ENCODE measurements at regions not wholly inside any gene's neighbourhood (a gene's known extent, or its start where the extent isn't known, plus 50 kb on each side); places are given as distances from the start of the nearest gene placed in this dataset.

DNA sequence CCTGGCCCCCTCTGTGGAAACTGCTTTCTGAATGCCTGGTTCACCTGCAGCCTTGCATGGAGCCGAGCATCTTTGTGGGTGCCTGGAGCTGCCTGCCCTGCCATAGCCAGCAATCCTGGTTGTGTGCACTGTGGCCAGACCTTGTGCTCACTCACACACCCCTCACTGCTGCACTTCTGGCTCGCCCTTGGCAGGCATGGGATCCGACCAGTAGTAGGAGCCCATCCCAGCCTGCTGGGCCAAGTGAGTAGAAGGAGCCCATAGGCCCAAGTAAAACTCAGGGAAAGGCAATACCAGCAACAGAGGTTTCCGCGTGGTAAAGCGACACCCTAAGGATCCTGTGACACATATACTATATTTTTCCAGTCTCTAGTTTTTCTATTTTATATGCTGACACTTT lies 270.0 kb upstream of the NAV3 start:
- no peaks in the 10 kb centered on the region for H3K9me3 ChIP-seq (ENCODE audit: control insufficient read depth in 4 of 4, insufficient read depth in 3 of 4, low read length in 3 of 4)
- no peak overlapping the region for H3K9ac ChIP-seq (ENCODE audit: insufficient read depth in 1 of 2, low read length in 2 of 2)
- no peak overlapping the region for H3K4me3 ChIP-seq
- no peak overlapping the region for H3K27ac ChIP-seq (ENCODE audit: low read depth in 1 of 2, low read length in 1 of 2)
- H3K27me3 ChIP-seq (ENCODE audit: control insufficient read depth in 3 of 3, insufficient read depth in 3 of 3, low read length in 2 of 3), result no peaks in the 10 kb centered on the region
- DNase-seq (no peak), ATAC-seq (ENCODE audit: insufficient read depth, low FRiP score) (no peak)
- no peaks in the 10 kb centered on the region for H3K36me3 ChIP-seq (ENCODE audit: control insufficient read depth in 4 of 4, insufficient read depth in 4 of 4, low read length in 4 of 4)
- H3K4me1 ChIP-seq (ENCODE audit: control insufficient read depth in 5 of 5, insufficient read depth in 5 of 5, low read length in 5 of 5), result no peaks in the 10 kb centered on the region
- TF ChIP-seq, protein P1, sequence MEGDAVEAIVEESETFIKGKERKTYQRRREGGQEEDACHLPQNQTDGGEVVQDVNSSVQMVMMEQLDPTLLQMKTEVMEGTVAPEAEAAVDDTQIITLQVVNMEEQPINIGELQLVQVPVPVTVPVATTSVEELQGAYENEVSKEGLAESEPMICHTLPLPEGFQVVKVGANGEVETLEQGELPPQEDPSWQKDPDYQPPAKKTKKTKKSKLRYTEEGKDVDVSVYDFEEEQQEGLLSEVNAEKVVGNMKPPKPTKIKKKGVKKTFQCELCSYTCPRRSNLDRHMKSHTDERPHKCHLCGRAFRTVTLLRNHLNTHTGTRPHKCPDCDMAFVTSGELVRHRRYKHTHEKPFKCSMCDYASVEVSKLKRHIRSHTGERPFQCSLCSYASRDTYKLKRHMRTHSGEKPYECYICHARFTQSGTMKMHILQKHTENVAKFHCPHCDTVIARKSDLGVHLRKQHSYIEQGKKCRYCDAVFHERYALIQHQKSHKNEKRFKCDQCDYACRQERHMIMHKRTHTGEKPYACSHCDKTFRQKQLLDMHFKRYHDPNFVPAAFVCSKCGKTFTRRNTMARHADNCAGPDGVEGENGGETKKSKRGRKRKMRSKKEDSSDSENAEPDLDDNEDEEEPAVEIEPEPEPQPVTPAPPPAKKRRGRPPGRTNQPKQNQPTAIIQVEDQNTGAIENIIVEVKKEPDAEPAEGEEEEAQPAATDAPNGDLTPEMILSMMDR (IDR thresholded peaks at IDR 0.05; ENCODE audit: control extremely low read depth, extremely low read depth), result no peak
- WGBS, 2 donors, result 78 to 90% methylated on average over 6 of the region's 6 CpGs

DNA sequence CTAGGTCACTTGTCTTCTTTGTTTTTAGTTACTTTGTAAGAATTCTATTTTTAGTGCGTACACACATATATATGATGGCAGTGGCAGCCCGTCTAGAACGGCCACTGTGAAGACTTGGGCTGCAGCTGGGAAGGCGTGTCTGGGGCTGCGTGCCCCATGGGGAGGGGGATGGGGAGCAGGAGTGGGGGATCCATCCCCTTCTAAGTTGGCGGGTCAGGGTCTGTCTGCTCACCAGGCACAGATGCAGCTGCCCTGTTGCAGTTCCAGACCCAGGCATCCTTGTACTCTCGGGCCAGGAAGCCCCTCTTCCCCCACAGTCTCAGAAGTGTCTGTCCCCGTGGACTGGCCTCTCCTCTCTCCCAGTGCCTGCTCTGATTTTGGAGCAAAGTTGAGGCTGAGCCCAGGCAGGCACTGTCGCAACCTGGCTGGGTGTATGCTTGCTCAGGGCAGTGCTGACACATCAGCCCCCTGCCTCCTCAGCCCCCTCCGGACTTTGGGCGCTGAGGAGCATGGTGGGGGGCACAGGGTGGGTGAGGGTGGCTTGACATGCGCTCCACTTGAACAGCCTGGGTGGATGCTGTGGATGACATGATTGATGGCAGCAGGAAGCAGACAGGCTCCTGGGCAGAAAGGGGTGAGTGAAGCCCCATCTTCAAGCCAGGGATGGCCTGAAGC lies 271.2 kb upstream of the NAV3 start:
- no peaks in the 10 kb centered on the region for H3K27me3 ChIP-seq (ENCODE audit: control insufficient read depth in 3 of 3, insufficient read depth in 3 of 3, low read length in 2 of 3)
- WGBS, 2 donors, result 84 to 87% methylated on average over 12 of the region's 12 CpGs
- H3K4me1 ChIP-seq (ENCODE audit: control insufficient read depth in 5 of 5, insufficient read depth in 5 of 5, low read length in 5 of 5), result no peaks in the 10 kb centered on the region
- ATAC-seq (ENCODE audit: insufficient read depth, low FRiP score) (no peak), DNase-seq (no peak)
- H3K9me3 ChIP-seq (ENCODE audit: control insufficient read depth in 4 of 4, insufficient read depth in 3 of 4, low read length in 3 of 4), result no peaks in the 10 kb centered on the region
- H3K36me3 ChIP-seq (ENCODE audit: control insufficient read depth in 4 of 4, insufficient read depth in 4 of 4, low read length in 4 of 4), result no peaks in the 10 kb centered on the region
- TF ChIP-seq, protein P1 (IDR thresholded peaks at IDR 0.05; ENCODE audit: control extremely low read depth, extremely low read depth), result no peak
- H3K9ac ChIP-seq (ENCODE audit: insufficient read depth in 1 of 2, low read length in 2 of 2), result no peak overlapping the region
- no peak overlapping the region for H3K4me3 ChIP-seq
- no peak overlapping the region for H3K27ac ChIP-seq (ENCODE audit: low read depth in 1 of 2, low read length in 1 of 2)

DNA sequence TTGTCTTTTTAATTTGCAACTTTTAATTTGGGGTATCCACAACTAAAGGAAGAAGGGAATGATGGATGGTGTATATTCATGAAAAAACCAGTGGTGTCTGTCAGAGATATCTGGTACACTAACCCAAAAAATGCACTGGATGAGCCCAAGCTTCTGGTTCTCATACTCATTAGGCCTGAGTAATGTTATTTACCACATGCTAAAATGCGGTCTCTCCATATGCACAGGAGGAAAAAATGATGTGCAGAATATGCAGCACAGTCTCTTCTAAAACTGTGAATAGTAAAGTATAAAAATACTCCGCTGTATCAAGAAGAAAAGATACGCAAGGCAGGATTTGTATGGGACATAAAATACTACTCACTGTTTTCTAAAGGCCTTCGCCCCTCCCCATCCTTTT lies 275.6 kb upstream of the NAV3 start:
- DNase-seq, result no peak
- 24 to 70% methylated on average over 4 of the region's 4 CpGs for WGBS, 2 donors
- no peak overlapping the region for H3K9ac ChIP-seq (ENCODE audit: insufficient read depth in 1 of 2, low read length in 2 of 2)
- no peaks in the 10 kb centered on the region for H3K27me3 ChIP-seq (ENCODE audit: control insufficient read depth in 3 of 3, insufficient read depth in 3 of 3, low read length in 2 of 3)
- H3K4me3 ChIP-seq, result no peak overlapping the region
- no peaks in the 10 kb centered on the region for H3K4me1 ChIP-seq (ENCODE audit: control insufficient read depth in 5 of 5, insufficient read depth in 5 of 5, low read length in 5 of 5)
- no peak overlapping the region for H3K27ac ChIP-seq (ENCODE audit: low read depth in 1 of 2, low read length in 1 of 2)
- TF ChIP-seq, protein P1 (IDR thresholded peaks at IDR 0.05; ENCODE audit: control extremely low read depth, extremely low read depth), result no peak
- H3K9me3 ChIP-seq (ENCODE audit: control insufficient read depth in 4 of 4, insufficient read depth in 3 of 4, low read length in 3 of 4), result no peaks in the 10 kb centered on the region
- no peaks in the 10 kb centered on the region for H3K36me3 ChIP-seq (ENCODE audit: control insufficient read depth in 4 of 4, insufficient read depth in 4 of 4, low read length in 4 of 4)
- no peak for ATAC-seq (ENCODE audit: insufficient read depth, low FRiP score)

Data from lung (tissue), 11 donors.